ENCODE measurements at regions not wholly inside any gene's neighbourhood (a gene's known extent, or its start where the extent isn't known, plus 50 kb on each side); places are given as distances from the start of the nearest gene placed in this dataset.

- no peak overlapping the region for H3K4me3 ChIP-seq (ENCODE audit: control insufficient read depth in 2 of 3, extremely low read depth in 1 of 3, insufficient read depth in 2 of 3, low read depth in 1 of 3, low read length in 3 of 3)
- H3K9me1 ChIP-seq (ENCODE audit: control insufficient read depth, extremely low read depth, insufficient read depth, low read length), result no peaks in the 10 kb centered on the region
- no peak overlapping the region for H3K9ac ChIP-seq (ENCODE audit: control insufficient read depth, extremely low read depth, insufficient read depth, low read length)
- DNase-seq (ENCODE audit: low read depth, low spot score) (no peak), FAIRE-seq (peak; percentile 72)
- H3K27ac ChIP-seq (ENCODE audit: control insufficient read depth, insufficient read depth, low read length), result no peak overlapping the region
- H3K79me2 ChIP-seq (ENCODE audit: control insufficient read depth, insufficient read depth, low read length), result no peaks in the 10 kb centered on the region
- dilution Hi-C loops (cut with MboI; ENCODE audit: extremely low pct_ligation_motif_present, low sequenced_read_pairs), result no loop called here
- H3K9me3 ChIP-seq (ENCODE audit: control insufficient read depth, low read depth, low read length), result no peaks in the 10 kb centered on the region
- H3K36me3 ChIP-seq (ENCODE audit: control insufficient read depth in 2 of 2, extremely low read depth in 1 of 2, insufficient read depth in 2 of 2, low read length in 2 of 2), result no peaks in the 10 kb centered on the region
- no peaks in the 10 kb centered on the region for H3K4me1 ChIP-seq (ENCODE audit: control insufficient read depth, extremely low read depth, insufficient read depth, low read length)
- no peak overlapping the region for H2AFZ ChIP-seq (ENCODE audit: control insufficient read depth, low read length)
- peak in 2 of 3 experiments; percentile 25 to 32 for TF ChIP-seq CTCF (optimal IDR thresholded peaks at IDR 0.05 in 1 of 3, IDR thresholded peaks at IDR 0.05 in 1 of 3, conservative IDR thresholded peaks at IDR 0.05 in 1 of 3; ENCODE audit: extremely low read depth in 1 of 3, insufficient read depth in 2 of 3, low read length in 3 of 3)
- TF ChIP-seq EZH2 (IDR thresholded peaks at IDR 0.05; ENCODE audit: low read length), result no peak
- H4K20me1 ChIP-seq (ENCODE audit: control insufficient read depth, extremely low read depth, insufficient read depth, low read length), result no peaks in the 10 kb centered on the region
- no peaks in the 10 kb centered on the region for H3K27me3 ChIP-seq (ENCODE audit: control insufficient read depth, extremely low read depth, insufficient read depth, low read length)
- no peak overlapping the region for H3K4me2 ChIP-seq (ENCODE audit: control insufficient read depth, extremely low read depth, insufficient read depth, low read depth, low read length)
Measured at GRCh38 chr15:62706317-62706716, 336.2 kb upstream of the TPM1 start.

- no peak overlapping the region for H3K27ac ChIP-seq (ENCODE audit: control insufficient read depth, insufficient read depth, low read length)
- DNase-seq (ENCODE audit: low read depth, low spot score) (no peak), FAIRE-seq (no peak)
- H3K79me2 ChIP-seq (ENCODE audit: control insufficient read depth, insufficient read depth, low read length), result no peaks in the 10 kb centered on the region
- H3K9ac ChIP-seq (ENCODE audit: control insufficient read depth, extremely low read depth, insufficient read depth, low read length), result no peak overlapping the region
- dilution Hi-C loops (cut with MboI; ENCODE audit: extremely low pct_ligation_motif_present, low sequenced_read_pairs), result no loop called here
- H3K27me3 ChIP-seq (ENCODE audit: control insufficient read depth, extremely low read depth, insufficient read depth, low read length), result no peaks in the 10 kb centered on the region
- no peak overlapping the region for H2AFZ ChIP-seq (ENCODE audit: control insufficient read depth, low read length)
- no peaks in the 10 kb centered on the region for H3K4me1 ChIP-seq (ENCODE audit: control insufficient read depth, extremely low read depth, insufficient read depth, low read length)
- H3K9me1 ChIP-seq (ENCODE audit: control insufficient read depth, extremely low read depth, insufficient read depth, low read length), result no peaks in the 10 kb centered on the region
- no peaks in the 10 kb centered on the region for H3K9me3 ChIP-seq (ENCODE audit: control insufficient read depth, low read depth, low read length)
- TF ChIP-seq CTCF (optimal IDR thresholded peaks at IDR 0.05 in 1 of 3, IDR thresholded peaks at IDR 0.05 in 1 of 3, conservative IDR thresholded peaks at IDR 0.05 in 1 of 3; ENCODE audit: extremely low read depth in 1 of 3, insufficient read depth in 2 of 3, low read length in 3 of 3) (no peak), EZH2 (IDR thresholded peaks at IDR 0.05; ENCODE audit: low read length) (no peak)
- H3K4me2 ChIP-seq (ENCODE audit: control insufficient read depth, extremely low read depth, insufficient read depth, low read depth, low read length), result no peak overlapping the region
- H4K20me1 ChIP-seq (ENCODE audit: control insufficient read depth, extremely low read depth, insufficient read depth, low read length), result no peaks in the 10 kb centered on the region
- no peaks in the 10 kb centered on the region for H3K36me3 ChIP-seq (ENCODE audit: control insufficient read depth in 2 of 2, extremely low read depth in 1 of 2, insufficient read depth in 2 of 2, low read length in 2 of 2)
- no peak overlapping the region for H3K4me3 ChIP-seq (ENCODE audit: control insufficient read depth in 2 of 3, extremely low read depth in 1 of 3, insufficient read depth in 2 of 3, low read depth in 1 of 3, low read length in 3 of 3)
Measured at GRCh38 chr15:62708470-62708869, 334.1 kb upstream of the TPM1 start.

All from keratinocyte (primary cell).